ENCODE measurements at regions not wholly inside any gene's neighbourhood (a gene's known extent, or its start where the extent isn't known, plus 50 kb on each side); places are given as distances from the start of the nearest gene placed in this dataset.

DNA sequence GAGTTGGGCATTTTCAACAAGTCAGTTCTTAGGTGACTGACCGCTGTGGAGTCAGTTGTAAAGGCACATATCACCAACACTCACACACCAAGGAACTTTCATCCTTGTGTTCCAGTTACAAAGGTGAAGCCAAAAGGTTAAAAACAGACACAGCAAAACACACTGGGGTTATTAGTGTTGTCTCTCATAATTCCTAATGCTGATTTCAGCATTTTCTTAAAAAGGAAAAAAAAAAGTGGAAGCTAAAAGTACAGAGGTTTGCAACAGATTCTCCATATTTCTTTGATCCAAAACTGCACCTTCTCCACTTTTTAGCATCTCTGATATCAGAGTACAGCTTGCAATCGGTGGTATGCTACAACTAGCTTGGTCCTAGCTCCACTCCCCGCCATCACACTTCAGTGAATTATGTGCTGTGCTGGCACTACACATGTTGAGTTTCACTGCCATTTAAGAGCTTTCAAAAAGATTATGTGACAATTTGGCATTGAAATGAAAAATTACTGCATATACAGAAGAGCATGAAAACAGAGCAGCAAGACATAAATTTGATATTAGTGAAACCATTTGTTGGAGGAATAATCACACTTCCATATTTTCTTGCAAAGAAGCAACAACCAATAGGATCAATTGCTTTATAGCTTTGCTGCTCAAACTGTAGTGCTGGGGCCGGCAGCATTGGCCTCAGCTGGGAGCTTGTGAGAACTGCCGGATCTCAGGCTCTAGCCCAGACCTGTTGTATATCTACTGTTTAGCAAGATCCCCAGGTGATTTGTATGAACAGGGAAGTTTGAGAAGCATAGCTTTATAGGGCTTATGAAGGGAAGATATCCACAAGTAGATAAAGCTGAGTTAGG is 62.3 kb upstream of the DAPL1 start:
- H3K9me3 ChIP-seq = no peaks in the 10 kb centered on the region
- H3K4me3 ChIP-seq = no peak overlapping the region
- intact Hi-C loops (cut with DNase I) = no loop called here
- ATAC-seq (no peak), DNase-seq (no peak)
- TF ChIP-seq POLR2A (IDR thresholded peaks at IDR 0.05) = no peak
- TF ChIP-seq, protein P1, sequence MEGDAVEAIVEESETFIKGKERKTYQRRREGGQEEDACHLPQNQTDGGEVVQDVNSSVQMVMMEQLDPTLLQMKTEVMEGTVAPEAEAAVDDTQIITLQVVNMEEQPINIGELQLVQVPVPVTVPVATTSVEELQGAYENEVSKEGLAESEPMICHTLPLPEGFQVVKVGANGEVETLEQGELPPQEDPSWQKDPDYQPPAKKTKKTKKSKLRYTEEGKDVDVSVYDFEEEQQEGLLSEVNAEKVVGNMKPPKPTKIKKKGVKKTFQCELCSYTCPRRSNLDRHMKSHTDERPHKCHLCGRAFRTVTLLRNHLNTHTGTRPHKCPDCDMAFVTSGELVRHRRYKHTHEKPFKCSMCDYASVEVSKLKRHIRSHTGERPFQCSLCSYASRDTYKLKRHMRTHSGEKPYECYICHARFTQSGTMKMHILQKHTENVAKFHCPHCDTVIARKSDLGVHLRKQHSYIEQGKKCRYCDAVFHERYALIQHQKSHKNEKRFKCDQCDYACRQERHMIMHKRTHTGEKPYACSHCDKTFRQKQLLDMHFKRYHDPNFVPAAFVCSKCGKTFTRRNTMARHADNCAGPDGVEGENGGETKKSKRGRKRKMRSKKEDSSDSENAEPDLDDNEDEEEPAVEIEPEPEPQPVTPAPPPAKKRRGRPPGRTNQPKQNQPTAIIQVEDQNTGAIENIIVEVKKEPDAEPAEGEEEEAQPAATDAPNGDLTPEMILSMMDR (IDR thresholded peaks at IDR 0.05) = no peak
- no peak overlapping the region for H3K27ac ChIP-seq
- 77% methylated on average over 5 of the region's 5 CpGs for WGBS (ENCODE audit: insufficient coverage, low coverage, low lambda C conversion rate, missing lambda C conversion rate)
- no peaks in the 10 kb centered on the region for H3K36me3 ChIP-seq
- no peaks in the 10 kb centered on the region for H3K27me3 ChIP-seq
- H3K4me1 ChIP-seq = no peaks in the 10 kb centered on the region

DNA sequence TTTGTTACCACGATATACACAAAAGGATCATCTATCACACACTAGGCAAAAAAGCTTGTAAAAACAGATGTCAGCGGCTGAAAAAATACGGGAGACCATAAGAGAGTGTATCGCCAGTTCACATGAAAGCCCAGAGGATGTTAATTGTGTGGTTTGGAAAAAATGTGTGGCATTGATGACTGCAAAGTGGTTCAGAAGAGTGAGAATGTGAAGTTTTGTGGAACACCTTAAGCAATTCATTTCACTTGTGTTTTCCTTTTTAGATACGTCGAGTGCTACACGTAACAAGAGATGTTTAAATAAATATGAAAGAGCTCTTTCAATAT is 61.7 kb upstream of the DAPL1 start:
- 74% methylated on average over 6 of the region's 7 CpGs for WGBS (ENCODE audit: insufficient coverage, low coverage, low lambda C conversion rate, missing lambda C conversion rate)
- H3K9me3 ChIP-seq = no peaks in the 10 kb centered on the region
- ATAC-seq (no peak), DNase-seq (no peak)
- no peak overlapping the region for H3K4me3 ChIP-seq
- H3K36me3 ChIP-seq = no peaks in the 10 kb centered on the region
- H3K27ac ChIP-seq = no peak overlapping the region
- no peaks in the 10 kb centered on the region for H3K4me1 ChIP-seq
- TF ChIP-seq, protein P1 (IDR thresholded peaks at IDR 0.05) = no peak
- no peak for TF ChIP-seq POLR2A (IDR thresholded peaks at IDR 0.05)
- H3K27me3 ChIP-seq = no peaks in the 10 kb centered on the region
- intact Hi-C loops (cut with DNase I) = no loop called here

DNA sequence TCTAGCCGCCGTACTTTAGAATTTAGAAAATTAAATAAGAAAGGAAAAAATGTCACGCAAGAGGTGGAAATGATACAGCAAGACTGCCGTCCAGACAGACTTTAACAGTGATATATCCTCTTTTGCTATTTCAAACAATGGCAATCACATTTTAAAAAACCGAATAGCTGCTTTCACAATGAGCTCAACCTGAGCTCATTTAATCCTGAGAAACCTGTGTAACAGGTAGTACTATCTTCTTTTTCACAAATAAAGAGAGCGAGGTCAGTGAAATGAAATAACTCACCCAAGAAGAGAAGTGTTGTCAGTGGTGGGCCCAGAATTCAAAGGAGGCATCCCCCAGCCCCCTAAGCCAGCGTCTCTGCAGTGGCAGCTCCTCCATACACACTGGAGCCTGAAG is 60.7 kb upstream of the DAPL1 start:
- DNase-seq (no peak), ATAC-seq (no peak)
- H3K4me1 ChIP-seq = no peaks in the 10 kb centered on the region
- H3K9me3 ChIP-seq = no peaks in the 10 kb centered on the region
- no peak overlapping the region for H3K27ac ChIP-seq
- H3K36me3 ChIP-seq = no peaks in the 10 kb centered on the region
- 83% methylated on average over 7 of the region's 7 CpGs for WGBS (ENCODE audit: insufficient coverage, low coverage, low lambda C conversion rate, missing lambda C conversion rate)
- TF ChIP-seq, protein P1 (IDR thresholded peaks at IDR 0.05) = no peak
- TF ChIP-seq POLR2A (IDR thresholded peaks at IDR 0.05) = no peak
- H3K4me3 ChIP-seq = no peak overlapping the region
- intact Hi-C loops (cut with DNase I) = no loop called here
- H3K27me3 ChIP-seq = no peaks in the 10 kb centered on the region

DNA sequence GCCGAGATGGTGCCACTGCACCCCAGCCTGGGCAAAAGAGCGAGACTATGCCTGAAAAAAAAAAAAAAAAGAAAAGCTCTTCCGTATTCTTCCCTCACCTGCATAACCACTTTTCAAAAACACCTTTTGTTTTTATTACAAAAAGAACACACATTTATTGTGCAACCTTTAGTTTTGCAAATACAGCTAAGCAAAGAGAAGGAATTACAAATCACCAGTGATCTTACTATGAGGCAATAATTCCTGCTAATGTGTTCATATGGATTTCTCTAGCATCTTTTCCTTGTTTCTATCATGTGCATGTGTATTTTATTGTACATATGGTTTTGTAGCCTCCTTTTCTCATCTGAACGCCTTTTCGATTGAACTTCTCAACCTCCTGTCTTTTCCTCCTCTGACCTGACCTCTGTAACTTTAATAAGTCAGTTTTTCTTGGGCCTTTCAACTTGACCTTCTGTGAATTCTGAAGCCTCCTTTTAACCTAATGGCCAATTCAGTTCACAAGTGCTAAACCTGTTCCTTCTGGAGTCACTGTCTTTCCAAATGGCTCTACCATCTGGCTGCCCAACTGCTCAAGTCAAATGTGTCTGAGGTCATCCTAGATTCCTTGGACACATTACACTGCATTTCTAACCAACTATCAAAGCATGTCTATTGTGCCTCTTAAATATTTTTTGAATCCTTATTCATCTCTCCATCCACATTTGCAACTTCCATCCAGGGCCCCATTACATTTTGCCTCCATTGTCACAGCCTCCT is 59.1 kb upstream of the DAPL1 start:
- Histone ChIP-seq H3K4me1 (no peaks in the 10 kb centered on the region), H3K27ac (no peak overlapping the region), H3K9me3 (no peaks in the 10 kb centered on the region), H3K27me3 (no peaks in the 10 kb centered on the region), H3K36me3 (no peaks in the 10 kb centered on the region), H3K4me3 (no peak overlapping the region)
- ATAC-seq (peak; percentile 40 to 74 (median 72)), DNase-seq (no peak)
- intact Hi-C loops (cut with DNase I) = no loop called here
- TF ChIP-seq POLR2A (IDR thresholded peaks at IDR 0.05) = no peak
- TF ChIP-seq, protein P1 (IDR thresholded peaks at IDR 0.05) = no peak
- WGBS (ENCODE audit: insufficient coverage, low coverage, low lambda C conversion rate, missing lambda C conversion rate) = 70% methylated on average over 5 of the region's 5 CpGs

Data from right lobe of liver (tissue), 6 donors.